HG02798 (cell line): ENCODE measurements at regions not wholly inside any gene's neighbourhood (a gene's known extent, or its start where the extent isn't known, plus 50 kb on each side); places are given as distances from the start of the nearest gene placed in this dataset.
"Not testable (repeated sequence)": the region's sequence is repeated elsewhere in the genome, so short reads cannot be mapped to it uniquely, and the experiment has no call there.

Experiments
- ATAC-seq: cut with Tn5 transposase; IDR thresholded peaks from one replicate; pipeline ENCODE4 v1.9.1; 2021; ENCODE audit warnings: mild to moderate bottlenecking; ENCODE audit not compliant: unreplicated experiment, poor library complexity

GRCh38 chr6:44002067-44002592 lies 125.1 kb downstream of the MRPL14 start:
- peak; percentile 17 for ATAC-seq

- peak; percentile 38 for ATAC-seq
Observed at GRCh38 chr6:44001318-44002066, 125.8 kb downstream of the MRPL14 start.

- peak; percentile 35 for ATAC-seq
Observed at GRCh38 chr6:44000164-44000842, 126.9 kb downstream of the MRPL14 start.

GRCh38 chr6:43999628-44000027 lies 127.6 kb downstream of the MRPL14 start:
- ATAC-seq: no peak

GRCh38 chr6:43998592-43999243 lies 128.5 kb downstream of the MRPL14 start:
- not testable (repeated sequence) for ATAC-seq

GRCh38 chr6:43997990-43998585 lies 129.2 kb downstream of the MRPL14 start:
- not testable (repeated sequence) for ATAC-seq

GRCh38 chr6:43997345-43997677 lies 129.9 kb downstream of the MRPL14 start:
- no peak for ATAC-seq

- ATAC-seq: no peak
Observed at GRCh38 chr6:43996618-43997344, 130.5 kb downstream of the MRPL14 start.

GRCh38 chr6:43995137-43995536 lies 132.1 kb downstream of the MRPL14 start:
- no peak for ATAC-seq

- no peak for ATAC-seq
Observed at GRCh38 chr6:43993881-43994523, 133.2 kb downstream of the MRPL14 start.

- no peak for ATAC-seq
Observed at GRCh38 chr6:43992783-43993644, 134.2 kb downstream of the MRPL14 start.

- no peak for ATAC-seq
Observed at GRCh38 chr6:43992126-43992663, 135.1 kb downstream of the MRPL14 start.

- ATAC-seq: no peak
Observed at GRCh38 chr6:43990627-43991619, 136.3 kb downstream of the MRPL14 start.

GRCh38 chr6:43990275-43990626 lies 137.0 kb downstream of the MRPL14 start:
- no peak for ATAC-seq

GRCh38 chr6:43989581-43990146 lies 137.6 kb downstream of the MRPL14 start:
- no peak for ATAC-seq

GRCh38 chr6:43988801-43989200 lies 138.5 kb downstream of the MRPL14 start:
- ATAC-seq: no peak

- no peak for ATAC-seq
Observed at GRCh38 chr6:43987838-43988439, 139.3 kb downstream of the MRPL14 start.
